Activated CD4-positive, CD25-positive, alpha-beta regulatory T cell treated with anti-CD3 and anti-CD28 coated beads, Interleukin-2, amount 50 U/mL, for 24 hours (primary cell): ENCODE measurements at regions not wholly inside any gene's neighbourhood (a gene's known extent, or its start where the extent isn't known, plus 50 kb on each side); places are given as distances from the start of the nearest gene placed in this dataset.

Source experiments
- ATAC-seq, 2 donors: fragments of 150-1000 bp; cut with Tn5 transposase; one replicate each; pipeline ENCODE4 v1.10.0; 2021; ENCODE audit warnings: mild to moderate bottlenecking in 1 of 2, moderate library complexity in 1 of 2

GRCh38 chr17:70525961-70526360, 356.6 kb downstream of the KCNJ2 start:
- ATAC-seq, result no peak

- no peak for ATAC-seq
Measured at GRCh38 chr17:70527364-70527888, 358.1 kb downstream of the KCNJ2 start.

GRCh38 chr17:70533427-70533826, 364.1 kb downstream of the KCNJ2 start:
- ATAC-seq, result no peak

GRCh38 chr17:70535986-70536385, 366.7 kb downstream of the KCNJ2 start:
- no peak for ATAC-seq

GRCh38 chr17:70539132-70539924, 370.0 kb downstream of the KCNJ2 start:
- no peak for ATAC-seq

- ATAC-seq, result no peak
Measured at GRCh38 chr17:70542876-70543275, 373.5 kb downstream of the KCNJ2 start.

GRCh38 chr17:70544317-70544716, 375.0 kb downstream of the KCNJ2 start:
- ATAC-seq, result no peak

GRCh38 chr17:70552230-70552981, 383.1 kb downstream of the KCNJ2 start:
- ATAC-seq, result no peak

- ATAC-seq, result no peak
Measured at GRCh38 chr17:70552982-70553334, 383.6 kb downstream of the KCNJ2 start.

GRCh38 chr17:70555723-70556122, 386.4 kb downstream of the KCNJ2 start:
- no peak for ATAC-seq

GRCh38 chr17:70558821-70559220, 389.5 kb downstream of the KCNJ2 start:
- ATAC-seq, result no peak

- no peak for ATAC-seq
Measured at GRCh38 chr17:70560471-70560870, 391.1 kb downstream of the KCNJ2 start.

- no peak for ATAC-seq
Measured at GRCh38 chr17:70562137-70562536, 392.8 kb downstream of the KCNJ2 start.

GRCh38 chr17:70563281-70563820, 394.0 kb downstream of the KCNJ2 start:
- ATAC-seq, result no peak

- no peak for ATAC-seq
Measured at GRCh38 chr17:70564006-70564620, 394.8 kb downstream of the KCNJ2 start.

GRCh38 chr17:70569128-70569527, 399.8 kb downstream of the KCNJ2 start:
- ATAC-seq, result no peak

GRCh38 chr17:70577456-70577855, 408.1 kb downstream of the KCNJ2 start:
- no peak for ATAC-seq

GRCh38 chr17:70581459-70581858, 412.1 kb downstream of the KCNJ2 start:
- no peak for ATAC-seq

- ATAC-seq, result no peak
Measured at GRCh38 chr17:70582777-70583176, 413.4 kb downstream of the KCNJ2 start.

- no peak for ATAC-seq
Measured at GRCh38 chr17:70584255-70584654, 414.9 kb downstream of the KCNJ2 start.

- ATAC-seq, result no peak
Measured at GRCh38 chr17:70588003-70588402, 418.7 kb downstream of the KCNJ2 start.

- ATAC-seq, result no peak
Measured at GRCh38 chr17:70597774-70598173, 428.4 kb downstream of the KCNJ2 start.

GRCh38 chr17:70599198-70599597, 429.9 kb downstream of the KCNJ2 start:
- ATAC-seq, result no peak
